Osteocyte (in vitro differentiated cells): ENCODE measurements at regions not wholly inside any gene's neighbourhood (a gene's known extent, or its start where the extent isn't known, plus 50 kb on each side); places are given as distances from the start of the nearest gene placed in this dataset.

ENCODE experiments used
- DNase-seq: peaks from one replicate; pipeline ENCODE4 v3.0.0; 2021; ENCODE audit warnings: mixed read lengths; ENCODE audit not compliant: unreplicated experiment; ENCODE audit errors: extremely low spot score
- H3K27ac Mint-ChIP-seq: one replicate; pipeline ENCODE4 v1.8.0; 2021; ENCODE audit warnings: mild to moderate bottlenecking, mixed read lengths; ENCODE audit not compliant: unreplicated experiment
- H3K27me3 Mint-ChIP-seq: one replicate; pipeline ENCODE4 v1.8.0; 2021; ENCODE audit warnings: mixed read lengths; ENCODE audit not compliant: unreplicated experiment
- H3K36me3 Mint-ChIP-seq: one replicate; pipeline ENCODE4 v1.8.0; 2021; ENCODE audit warnings: mixed read lengths; ENCODE audit not compliant: unreplicated experiment
- H3K4me1 Mint-ChIP-seq: one replicate; pipeline ENCODE4 v1.8.0; 2021; ENCODE audit warnings: mixed read lengths; ENCODE audit not compliant: unreplicated experiment
- H3K4me3 Mint-ChIP-seq: one replicate; pipeline ENCODE4 v1.8.0; 2021; ENCODE audit warnings: mild to moderate bottlenecking, moderate library complexity, mixed read lengths; ENCODE audit not compliant: unreplicated experiment
- H3K9me3 Mint-ChIP-seq: one replicate; pipeline ENCODE4 v1.8.0; 2021; ENCODE audit warnings: mixed read lengths; ENCODE audit not compliant: unreplicated experiment
- TF ChIP-seq, protein P1 (sequence below): fragments of 200-600 bp; sonication (generic); IDR thresholded peaks from 2 replicates; pipeline ENCODE4 v1.5.0; 2021; ENCODE audit warnings: antibody characterized with exemption, mild to moderate bottlenecking, moderate library complexity

DNA sequence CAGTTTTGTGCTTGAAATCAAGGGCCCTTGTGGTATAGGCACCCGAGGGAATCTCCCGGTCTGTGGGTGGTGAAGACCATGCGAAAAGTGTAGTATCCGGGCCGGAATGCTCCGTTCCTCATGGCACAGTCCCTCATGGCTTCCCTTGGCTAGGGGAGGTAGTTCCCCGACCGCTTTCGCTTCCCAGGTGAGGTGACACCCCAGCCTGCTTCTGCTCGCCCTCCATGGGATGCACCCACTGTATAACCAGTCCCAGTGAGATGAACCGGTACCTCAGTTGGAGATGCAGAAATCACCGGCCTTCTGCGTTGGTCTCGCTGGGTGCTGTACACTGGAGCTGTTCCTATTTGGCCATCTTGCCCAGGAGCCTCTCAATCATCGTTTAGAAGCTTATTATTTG is 195.7 kb upstream of the POT1 start:
- Mint-ChIP-seq H3K4me3 (no peak overlapping the region), H3K27ac (no peak overlapping the region), H3K36me3 (no peaks in the 10 kb centered on the region), H3K4me1 (peaks cover 16% of the 10 kb centered on the region), H3K27me3 (no peaks in the 10 kb centered on the region), H3K9me3 (peaks cover 6% of the 10 kb centered on the region)
- TF ChIP-seq, protein P1, sequence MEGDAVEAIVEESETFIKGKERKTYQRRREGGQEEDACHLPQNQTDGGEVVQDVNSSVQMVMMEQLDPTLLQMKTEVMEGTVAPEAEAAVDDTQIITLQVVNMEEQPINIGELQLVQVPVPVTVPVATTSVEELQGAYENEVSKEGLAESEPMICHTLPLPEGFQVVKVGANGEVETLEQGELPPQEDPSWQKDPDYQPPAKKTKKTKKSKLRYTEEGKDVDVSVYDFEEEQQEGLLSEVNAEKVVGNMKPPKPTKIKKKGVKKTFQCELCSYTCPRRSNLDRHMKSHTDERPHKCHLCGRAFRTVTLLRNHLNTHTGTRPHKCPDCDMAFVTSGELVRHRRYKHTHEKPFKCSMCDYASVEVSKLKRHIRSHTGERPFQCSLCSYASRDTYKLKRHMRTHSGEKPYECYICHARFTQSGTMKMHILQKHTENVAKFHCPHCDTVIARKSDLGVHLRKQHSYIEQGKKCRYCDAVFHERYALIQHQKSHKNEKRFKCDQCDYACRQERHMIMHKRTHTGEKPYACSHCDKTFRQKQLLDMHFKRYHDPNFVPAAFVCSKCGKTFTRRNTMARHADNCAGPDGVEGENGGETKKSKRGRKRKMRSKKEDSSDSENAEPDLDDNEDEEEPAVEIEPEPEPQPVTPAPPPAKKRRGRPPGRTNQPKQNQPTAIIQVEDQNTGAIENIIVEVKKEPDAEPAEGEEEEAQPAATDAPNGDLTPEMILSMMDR: no peak
- DNase-seq: no peak

DNA sequence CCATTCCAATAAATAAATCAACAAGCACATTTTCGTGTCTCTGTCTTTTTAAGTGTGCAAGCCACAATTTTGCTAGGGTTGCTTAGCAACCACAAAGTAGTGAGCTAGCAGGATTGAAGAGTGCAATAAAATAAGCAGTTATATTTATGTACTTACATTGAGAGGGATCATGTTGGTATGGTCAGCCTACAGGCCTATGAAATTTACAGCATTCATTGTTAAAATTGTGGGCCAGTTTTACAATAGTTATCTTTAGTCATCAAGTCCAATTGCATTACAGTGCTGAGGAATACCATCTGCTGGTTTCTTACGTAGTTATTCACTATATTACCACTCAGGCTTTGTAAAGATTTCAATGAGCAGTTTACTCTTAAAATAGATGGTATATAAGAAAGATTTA is 192.5 kb upstream of the POT1 start:
- TF ChIP-seq, protein P1: no peak
- Mint-ChIP-seq H3K4me1 (peaks cover 15% of the 10 kb centered on the region), H3K27me3 (no peaks in the 10 kb centered on the region), H3K4me3 (no peak overlapping the region), H3K27ac (no peak overlapping the region), H3K36me3 (no peaks in the 10 kb centered on the region), H3K9me3 (peaks cover 6% of the 10 kb centered on the region)
- no peak for DNase-seq

DNA sequence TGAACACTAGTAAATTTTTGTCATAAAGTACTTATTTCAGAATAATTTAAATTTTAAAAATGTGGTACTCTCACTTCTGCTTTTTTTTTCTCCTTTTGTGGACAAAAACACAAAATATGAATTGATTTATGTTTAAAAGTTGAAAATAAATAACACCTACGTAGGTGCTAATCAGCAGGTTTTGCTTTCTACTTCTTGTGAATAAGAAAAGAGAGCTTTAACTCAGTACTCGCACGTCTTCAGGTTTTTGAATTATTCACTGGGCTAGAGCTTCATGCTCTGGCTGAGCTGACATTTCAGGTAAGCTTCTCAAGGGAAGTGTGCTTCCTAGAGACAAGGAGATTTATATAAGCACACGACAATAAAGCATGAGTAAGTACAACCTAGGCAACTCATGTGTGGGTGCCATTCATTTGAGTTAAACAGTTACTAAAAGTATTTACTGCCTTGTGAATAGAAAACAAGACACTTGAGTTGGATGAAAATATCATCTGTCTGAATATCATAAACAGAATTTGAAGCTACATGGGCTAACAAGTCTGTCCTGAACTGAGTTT is 190.0 kb upstream of the POT1 start:
- no peak overlapping the region for H3K4me3 Mint-ChIP-seq
- no peaks in the 10 kb centered on the region for H3K36me3 Mint-ChIP-seq
- H3K27me3 Mint-ChIP-seq: no peaks in the 10 kb centered on the region
- H3K4me1 Mint-ChIP-seq: no peaks in the 10 kb centered on the region
- peaks cover 5% of the 10 kb centered on the region for H3K9me3 Mint-ChIP-seq
- TF ChIP-seq, protein P1: no peak
- no peak overlapping the region for H3K27ac Mint-ChIP-seq
- no peak for DNase-seq

DNA sequence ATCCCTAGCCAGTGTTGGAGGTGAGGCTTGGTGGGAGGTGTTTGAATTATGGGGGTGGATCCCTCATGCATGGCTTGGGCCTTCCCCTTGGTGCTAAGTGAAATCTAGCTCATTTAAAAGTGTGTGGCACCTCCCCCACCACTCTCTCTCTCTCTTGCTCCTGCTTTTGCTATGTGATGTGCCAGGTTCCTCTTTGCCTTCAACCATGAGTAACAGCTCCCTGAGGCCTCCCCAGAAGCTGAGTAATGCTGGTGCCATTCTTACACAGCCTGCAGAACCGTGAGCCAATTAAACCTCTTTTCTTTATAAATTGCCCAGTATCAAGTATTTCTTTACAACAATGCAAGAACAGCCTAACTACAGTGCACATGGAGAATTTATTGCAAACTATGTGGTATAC is 188.8 kb upstream of the POT1 start:
- Mint-ChIP-seq H3K4me1 (no peaks in the 10 kb centered on the region), H3K27me3 (no peaks in the 10 kb centered on the region), H3K36me3 (no peaks in the 10 kb centered on the region), H3K27ac (no peak overlapping the region), H3K4me3 (no peak overlapping the region), H3K9me3 (no peaks in the 10 kb centered on the region)
- no peak for DNase-seq
- TF ChIP-seq, protein P1: no peak

DNA sequence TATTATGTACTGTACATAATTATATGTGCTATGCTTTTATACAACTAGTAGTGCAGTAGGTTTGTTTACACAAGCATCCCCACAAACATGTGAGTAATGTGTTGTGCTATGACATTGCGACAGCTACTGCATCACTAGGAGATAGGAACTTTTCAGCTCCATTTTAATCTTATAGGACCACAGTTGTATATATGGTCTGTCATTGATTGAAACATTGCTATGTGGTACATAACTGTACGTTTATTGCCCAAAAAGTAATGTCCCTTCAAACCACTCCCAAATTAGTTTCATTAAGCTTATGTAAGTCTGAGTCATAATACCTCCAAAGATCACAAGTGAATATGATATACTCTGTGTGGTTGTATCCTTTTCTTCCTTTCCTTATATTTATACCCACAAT is 183.2 kb upstream of the POT1 start:
- Mint-ChIP-seq H3K4me1 (no peaks in the 10 kb centered on the region), H3K27me3 (no peaks in the 10 kb centered on the region), H3K4me3 (no peak overlapping the region), H3K9me3 (peaks cover 10% of the 10 kb centered on the region), H3K27ac (no peak overlapping the region), H3K36me3 (no peaks in the 10 kb centered on the region)
- TF ChIP-seq, protein P1: no peak
- DNase-seq: no peak
